HCT116 (cell line): ENCODE measurements at regions not wholly inside any gene's neighbourhood (a gene's known extent, or its start where the extent isn't known, plus 50 kb on each side); places are given as distances from the start of the nearest gene placed in this dataset.

Experiments used
- ATAC-seq: fragments of 200-7000 bp; cut with Tn5 transposase; 2 replicates; pipeline ENCODE4 v1.9.1; 2020; ENCODE audit warnings: mild to moderate bottlenecking, moderate library complexity
- BruUV-seq: library from RNA; stranded (reverse); fragments of 400-500 nt; replicated peaks from 2 replicates; lab custom pipeline; 2021; lab: Mats Ljungman, UMichigan
- CTCF ChIA-PET: fragments of 300-600 bp; sonication (Branson Sonifier 250); formaldehyde crosslinking; loops from one replicate; lab custom pipeline; 2021; ENCODE audit warnings: antibody characterized with exemption; lab: Charles Lee
- POLR2A ChIA-PET: fragments of 300-600, 350-600 bp; sonication (Branson Sonifier 250); formaldehyde crosslinking; loops from one replicate; lab custom pipeline; 2021; ENCODE audit warnings: antibody characterized with exemption; lab: Charles Lee
- RAD21 ChIA-PET, 2 experiments: fragments of 300-600 bp; sonication (Branson Sonifier 250); formaldehyde crosslinking; loops; one replicate each; lab custom pipeline; 2023; ENCODE audit warnings: low total read pairs in 2 of 2; ENCODE audit not compliant: uncharacterized antibody in 2 of 2, unreplicated experiment in 2 of 2, low non-redundant PET in 1 of 2; lab: Charles Lee
- DNase-seq: peaks from one replicate; pipeline ENCODE4 v3.0.0-alpha.2; 2010; ENCODE audit warnings: low read depth, low spot score
- H2AFZ ChIP-seq: fragments of 200-600 bp; shearing (Covaris generic), sonication (generic); 2 replicates; pipeline ENCODE4 v1.6.1; 2017; ENCODE audit warnings: low read depth, mixed run types, mixed read lengths, antibody characterized with exemption, low read length; ENCODE audit not compliant: poor library complexity, severe bottlenecking
- H3K27ac ChIP-seq: 2 replicates; pipeline ENCODE4 v1.5.1; 2012; ENCODE audit warnings: low read depth, low read length
- H3K27me3 ChIP-seq: fragments of 200-600 bp; sonication (generic); 2 replicates; pipeline ENCODE4 v1.6.1; 2016; ENCODE audit warnings: mixed run types, low read length, mixed read lengths; ENCODE audit not compliant: insufficient read depth
- H3K36me3 ChIP-seq, 2 experiments: fragments of 200-500 bp in 1 of 2; fragments of 200-600 bp in 1 of 2; sonication (Bioruptor generic) in 1 of 2; sonication (generic) in 1 of 2; 2 replicates each; pipeline versions ENCODE4 v1.5.1 to v1.6.1; 2014 to 2016; ENCODE audit warnings: low read length in 2 of 2, inconsistent platforms in 1 of 2, mixed read lengths in 1 of 2, mixed run types in 1 of 2; ENCODE audit not compliant: insufficient read depth in 2 of 2, control insufficient read depth in 1 of 2
- H3K4me1 ChIP-seq, 2 experiments: fragments of 200-600 bp in 1 of 2; sonication (generic) in 1 of 2; 2 replicates each; pipeline versions ENCODE4 v1.5.1 to v1.6.1; 2012 to 2017; ENCODE audit warnings: low read length in 2 of 2, inconsistent platforms in 1 of 2, mild to moderate bottlenecking in 1 of 2, mixed read lengths in 1 of 2, mixed run types in 1 of 2, moderate library complexity in 1 of 2; ENCODE audit not compliant: insufficient read depth in 2 of 2, control insufficient read depth in 1 of 2
- H3K4me2 ChIP-seq: fragments of 200-600 bp; sonication (generic); 2 replicates; pipeline ENCODE4 v1.6.1; 2017; ENCODE audit warnings: mixed run types, low read length, mixed read lengths
- H3K4me3 ChIP-seq, 2 experiments: fragments of 200-600 bp in 1 of 2; sonication (generic) in 1 of 2; replicated peaks in 1 of 2; 2 replicates each; pipeline ENCODE4 v1.5.1; 2011 to 2016; ENCODE audit warnings: low read length in 2 of 2, control low read depth in 1 of 2, low read depth in 1 of 2, mild to moderate bottlenecking in 1 of 2, mixed read lengths in 1 of 2, mixed run types in 1 of 2
- H3K79me2 ChIP-seq: fragments of 200-600 bp; sonication (generic); 2 replicates; pipeline ENCODE4 v1.6.1; 2017; ENCODE audit warnings: mild to moderate bottlenecking, mixed run types, low read length, moderate library complexity, mixed read lengths; ENCODE audit not compliant: insufficient read depth
- H3K9ac ChIP-seq: fragments of 200-600 bp; sonication (generic); 2 replicates; pipeline ENCODE4 v1.6.1; 2016; ENCODE audit warnings: low read length, mixed read lengths
- H3K9me2 ChIP-seq: fragments of 200-600 bp; sonication (generic), shearing (Covaris generic); 2 replicates; pipeline ENCODE4 v1.6.1; 2017; ENCODE audit warnings: mixed run types, mild to moderate bottlenecking, moderate library complexity; ENCODE audit not compliant: insufficient read depth
- H3K9me3 ChIP-seq, 2 experiments: fragments of 200-500 bp in 1 of 2; fragments of 200-600 bp in 1 of 2; sonication (Bioruptor generic) in 1 of 2; sonication (generic) in 1 of 2; 2 replicates each; pipeline ENCODE4 v1.6.1; 2014 to 2017; ENCODE audit warnings: low read length in 2 of 2, mixed read lengths in 2 of 2, inconsistent platforms in 1 of 2, low read depth in 1 of 2, mild to moderate bottlenecking in 1 of 2, mixed run types in 1 of 2, moderate library complexity in 1 of 2; ENCODE audit not compliant: control insufficient read depth in 1 of 2, insufficient read depth in 1 of 2
- H4K20me1 ChIP-seq: fragments of 200-600 bp; sonication (generic), shearing (Covaris generic); 2 replicates; pipeline ENCODE4 v1.6.1; 2017; ENCODE audit warnings: mixed run types, mild to moderate bottlenecking, moderate library complexity; ENCODE audit not compliant: insufficient read depth
- CBX3 ChIP-seq: IDR thresholded peaks from 2 replicates; pipeline ENCODE4 v1.6.1; 2012; ENCODE audit warnings: low read depth
- CEBPB ChIP-seq: IDR thresholded peaks from 2 replicates; pipeline ENCODE4 v1.6.1; 2012; ENCODE audit warnings: low read depth
- EGR1 ChIP-seq: IDR thresholded peaks from 2 replicates; pipeline ENCODE4 v1.6.1; 2012; ENCODE audit warnings: low read depth
- EZH2 ChIP-seq: fragments of 200-600 bp; sonication (generic); IDR thresholded peaks from 2 replicates; pipeline ENCODE4 v1.6.1; 2017; ENCODE audit warnings: antibody characterized with exemption, mixed run types
- EZH2phosphoT487 ChIP-seq: fragments of 200-600 bp; IDR thresholded peaks from 2 replicates; pipeline ENCODE4 v1.6.1; 2018; ENCODE audit warnings: antibody characterized with exemption, borderline replicate concordance
- FOSL1 ChIP-seq: IDR thresholded peaks from 2 replicates; pipeline ENCODE4 v1.6.1; 2012; ENCODE audit warnings: low read depth
- JUND ChIP-seq: IDR thresholded peaks from 2 replicates; pipeline ENCODE4 v1.6.1; 2012
- POLR2A ChIP-seq: IDR thresholded peaks from 2 replicates; pipeline ENCODE4 v1.7.0; 2011; ENCODE audit warnings: borderline replicate concordance; ENCODE audit not compliant: insufficient read depth, insufficient read length; ENCODE audit errors: extremely low read depth
- POLR2AphosphoS5 ChIP-seq: IDR thresholded peaks from 2 replicates; pipeline ENCODE4 v1.6.1; 2011; ENCODE audit warnings: mild to moderate bottlenecking, low read depth, low read length, moderate library complexity
- RAD21 ChIP-seq: IDR thresholded peaks from 2 replicates; pipeline ENCODE4 v1.6.1; 2012; ENCODE audit warnings: low read depth, mild to moderate bottlenecking
- SP1 ChIP-seq: IDR thresholded peaks from 2 replicates; pipeline ENCODE4 v1.6.1; 2012; ENCODE audit warnings: low read depth
- SRF ChIP-seq: IDR thresholded peaks from 2 replicates; pipeline ENCODE4 v1.6.1; 2012; ENCODE audit warnings: low read depth
- intact Hi-C: fragments of 100-400 bp; cut with micrococcal nuclease; formaldehyde crosslinking; loops from 2 replicates; pipeline ENCODE4 v1.10.0; 2022

GRCh38 chr2:201978986-201979385 is 54.7 kb upstream of the FZD7 start:
- ChIA-PET RAD21 (no interaction called here), CTCF (no interaction called here), POLR2A (no interaction called here)
- no peaks in the 10 kb centered on the region for H3K27me3 ChIP-seq
- no peak for DNase-seq
- no peak for ATAC-seq
- TF ChIP-seq EZH2, result no peak
- TF ChIP-seq RAD21, result no peak
- no peak for TF ChIP-seq POLR2A
- no peak for TF ChIP-seq JUND
- no peak for TF ChIP-seq EGR1
- H3K9ac ChIP-seq, result no peak overlapping the region
- no peak overlapping the region for H3K4me3 ChIP-seq
- no peak overlapping the region for H2AFZ ChIP-seq
- H4K20me1 ChIP-seq, result no peaks in the 10 kb centered on the region
- no peak overlapping the region for H3K27ac ChIP-seq
- no peaks in the 10 kb centered on the region for H3K79me2 ChIP-seq
- H3K36me3 ChIP-seq, result no peaks in the 10 kb centered on the region
- no peaks in the 10 kb centered on the region for H3K9me2 ChIP-seq
- no peak overlapping the region for H3K4me2 ChIP-seq
- BruUV-seq, result no TSS peak
- intact Hi-C loops, result no loop called here
- H3K4me1 ChIP-seq, result no peaks in the 10 kb centered on the region
- H3K9me3 ChIP-seq, result no peaks in the 10 kb centered on the region

GRCh38 chr2:201980389-201980821 is 53.2 kb upstream of the FZD7 start:
- DNase-seq, result no peak
- Histone ChIP-seq H3K27ac (no peak overlapping the region), H3K4me2 (no peak overlapping the region), H3K36me3 (no peaks in the 10 kb centered on the region), H3K4me3 (no peak overlapping the region), H3K4me1 (no peaks in the 10 kb centered on the region), H3K9me3 (no peaks in the 10 kb centered on the region), H3K9me2 (no peaks in the 10 kb centered on the region), H2AFZ (no peak overlapping the region), H3K9ac (no peak overlapping the region), H3K79me2 (no peaks in the 10 kb centered on the region), H3K27me3 (no peaks in the 10 kb centered on the region), H4K20me1 (no peaks in the 10 kb centered on the region)
- ChIA-PET CTCF (no interaction called here), RAD21 (no interaction called here), POLR2A (no interaction called here)
- BruUV-seq, result no TSS peak
- TF ChIP-seq EZH2 (no peak), POLR2A (no peak), EZH2phosphoT487 (no peak), FOSL1 (no peak), CBX3 (no peak), SP1 (no peak), JUND (no peak), RAD21 (no peak), SRF (no peak), POLR2AphosphoS5 (no peak), CEBPB (no peak), EGR1 (no peak)
- intact Hi-C loops, result no loop called here
- no peak for ATAC-seq
